ENCODE measurements at regions not wholly inside any gene's neighbourhood (a gene's known extent, or its start where the extent isn't known, plus 50 kb on each side); places are given as distances from the start of the nearest gene placed in this dataset.

DNA sequence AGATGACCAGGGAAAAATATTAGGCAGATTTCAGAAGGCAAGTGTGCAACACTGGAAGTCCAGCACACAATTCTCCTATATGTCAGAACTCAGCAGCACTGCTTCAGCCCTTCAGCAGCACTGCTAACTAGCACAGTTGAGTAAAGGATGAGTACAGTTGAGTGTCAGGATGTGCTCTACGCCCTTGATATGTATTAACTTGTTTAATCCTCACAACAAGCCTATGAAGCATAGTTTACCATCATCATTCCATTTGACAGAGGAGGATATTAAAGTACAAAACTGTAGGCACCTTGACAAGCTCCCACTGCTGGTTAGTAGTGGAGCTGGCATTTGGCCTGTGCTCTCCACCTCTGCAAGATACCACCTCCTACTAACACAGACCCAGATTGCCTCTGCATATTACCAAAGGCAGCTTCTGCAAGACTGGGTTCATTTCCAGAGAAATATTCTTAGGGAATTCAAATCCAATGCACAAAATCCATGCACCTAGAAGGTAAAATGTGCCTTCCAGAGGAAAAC, 230.8 kb downstream of the ANAPC1 start:
- intact Hi-C loops (cut with DNase I) = no loop called here
- Histone ChIP-seq H3K4me1 (no peaks in the 10 kb centered on the region), H3K9me3 (peaks cover 0 to 5% (median 0%) of the 10 kb centered on the region in 4 donors), H3K27me3 (no peaks in the 10 kb centered on the region), H3K36me3 (no peaks in the 10 kb centered on the region), H3K4me3 (no peak overlapping the region), H3K27ac (no peak overlapping the region)
- TF ChIP-seq EP300 (IDR thresholded peaks at IDR 0.05) (no peak), POLR2A (IDR thresholded peaks at IDR 0.05) (no peak), POLR2AphosphoS5 (IDR thresholded peaks at IDR 0.05) (no peak)
- TF ChIP-seq, protein P1, sequence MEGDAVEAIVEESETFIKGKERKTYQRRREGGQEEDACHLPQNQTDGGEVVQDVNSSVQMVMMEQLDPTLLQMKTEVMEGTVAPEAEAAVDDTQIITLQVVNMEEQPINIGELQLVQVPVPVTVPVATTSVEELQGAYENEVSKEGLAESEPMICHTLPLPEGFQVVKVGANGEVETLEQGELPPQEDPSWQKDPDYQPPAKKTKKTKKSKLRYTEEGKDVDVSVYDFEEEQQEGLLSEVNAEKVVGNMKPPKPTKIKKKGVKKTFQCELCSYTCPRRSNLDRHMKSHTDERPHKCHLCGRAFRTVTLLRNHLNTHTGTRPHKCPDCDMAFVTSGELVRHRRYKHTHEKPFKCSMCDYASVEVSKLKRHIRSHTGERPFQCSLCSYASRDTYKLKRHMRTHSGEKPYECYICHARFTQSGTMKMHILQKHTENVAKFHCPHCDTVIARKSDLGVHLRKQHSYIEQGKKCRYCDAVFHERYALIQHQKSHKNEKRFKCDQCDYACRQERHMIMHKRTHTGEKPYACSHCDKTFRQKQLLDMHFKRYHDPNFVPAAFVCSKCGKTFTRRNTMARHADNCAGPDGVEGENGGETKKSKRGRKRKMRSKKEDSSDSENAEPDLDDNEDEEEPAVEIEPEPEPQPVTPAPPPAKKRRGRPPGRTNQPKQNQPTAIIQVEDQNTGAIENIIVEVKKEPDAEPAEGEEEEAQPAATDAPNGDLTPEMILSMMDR (IDR thresholded peaks at IDR 0.05) = no peak
- 83 to 95% methylated on average over 1 of the region's 1 CpG for WGBS, 2 donors
- no peak for DNase-seq

DNA sequence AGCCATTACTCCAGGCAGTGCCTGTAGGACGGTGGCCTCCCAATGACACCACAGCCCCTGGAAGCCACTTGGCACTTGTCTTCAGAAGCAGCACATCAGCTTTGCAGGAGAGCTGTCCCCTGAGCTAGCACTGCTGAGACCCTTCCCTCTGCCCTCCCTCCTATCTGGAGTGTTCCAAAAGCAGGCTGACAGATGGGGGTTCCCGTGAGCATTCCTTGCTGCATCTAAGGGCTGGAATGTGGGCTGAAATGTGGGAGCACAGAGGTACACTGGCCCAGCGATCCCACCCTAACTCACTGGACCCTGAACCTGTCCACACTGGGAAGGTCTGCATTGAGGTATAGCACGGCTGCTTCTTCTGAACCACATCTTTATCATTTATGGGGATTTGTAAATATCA, 230.1 kb downstream of the ANAPC1 start:
- Histone ChIP-seq H3K27me3 (no peaks in the 10 kb centered on the region), H3K36me3 (no peaks in the 10 kb centered on the region), H3K9me3 (peaks cover 0 to 5% (median 0%) of the 10 kb centered on the region in 4 donors), H3K4me1 (no peaks in the 10 kb centered on the region), H3K27ac (no peak overlapping the region), H3K4me3 (no peak overlapping the region)
- intact Hi-C loops (cut with DNase I) = no loop called here
- no peak for TF ChIP-seq POLR2A (IDR thresholded peaks at IDR 0.05)
- TF ChIP-seq, protein P1 (IDR thresholded peaks at IDR 0.05) = no peak
- no peak for DNase-seq
- WGBS, 2 donors = 87 to 88% methylated on average over 4 of the region's 4 CpGs

DNA sequence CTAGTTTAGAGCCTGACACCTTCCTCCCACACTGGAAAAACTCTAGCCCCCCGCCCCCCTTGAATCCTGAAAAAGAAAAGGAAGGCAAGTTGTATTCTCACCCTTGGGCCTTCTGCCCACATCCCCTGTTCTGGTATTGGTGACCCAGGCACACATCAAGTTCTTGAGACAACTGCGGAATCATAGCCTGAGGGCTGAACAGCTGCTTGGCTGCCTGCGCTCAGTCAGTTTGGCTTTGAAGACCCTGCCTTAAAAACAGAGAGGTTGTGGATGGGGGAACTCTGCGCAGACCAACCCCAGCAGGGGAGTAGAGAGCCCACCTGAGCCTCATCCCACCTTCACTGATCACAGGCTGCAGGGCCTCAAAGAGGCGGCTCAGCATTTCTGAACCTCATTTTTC, 229.2 kb downstream of the ANAPC1 start:
- Histone ChIP-seq H3K27me3 (no peaks in the 10 kb centered on the region), H3K4me3 (no peak overlapping the region), H3K36me3 (no peaks in the 10 kb centered on the region), H3K27ac (no peak overlapping the region), H3K9me3 (peaks cover 0 to 5% (median 0%) of the 10 kb centered on the region in 4 donors), H3K4me1 (peaks cover 0 to 5% (median 0%) of the 10 kb centered on the region in 4 donors)
- WGBS, 2 donors = 94 to 96% methylated on average over 5 of the region's 5 CpGs
- TF ChIP-seq, protein P1 (IDR thresholded peaks at IDR 0.05) = no peak
- no peak for TF ChIP-seq POLR2AphosphoS5 (IDR thresholded peaks at IDR 0.05)
- no peak for TF ChIP-seq POLR2A (IDR thresholded peaks at IDR 0.05)
- TF ChIP-seq EP300 (IDR thresholded peaks at IDR 0.05) = no peak
- DNase-seq = no peak
- intact Hi-C loops (cut with DNase I) = no loop called here

DNA sequence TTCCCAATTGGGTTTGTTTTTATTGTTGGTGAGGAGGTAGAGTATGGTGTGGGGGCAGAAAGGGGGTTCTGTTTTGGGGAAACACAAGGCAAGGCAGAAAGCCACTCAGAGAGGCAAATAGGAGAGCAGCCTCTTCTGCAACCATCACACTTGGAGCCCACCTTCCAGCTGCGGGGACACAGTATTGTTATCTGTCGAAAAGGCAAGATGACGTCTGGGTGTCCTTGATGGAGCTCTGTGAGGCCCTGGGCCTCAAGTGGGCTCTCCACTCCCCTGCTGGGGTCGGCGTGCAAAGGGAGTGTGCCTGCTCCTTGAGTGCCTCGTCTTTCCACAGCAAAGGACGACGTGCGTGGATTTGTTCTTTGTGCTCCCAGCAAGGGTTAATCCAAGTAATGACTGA, 227.6 kb downstream of the ANAPC1 start:
- no peaks in the 10 kb centered on the region for H3K36me3 ChIP-seq
- intact Hi-C loops (cut with DNase I) = no loop called here
- TF ChIP-seq, protein P1 (IDR thresholded peaks at IDR 0.05) = no peak
- TF ChIP-seq POLR2AphosphoS5 (IDR thresholded peaks at IDR 0.05) = no peak
- no peak for TF ChIP-seq EP300 (IDR thresholded peaks at IDR 0.05)
- TF ChIP-seq POLR2A (IDR thresholded peaks at IDR 0.05) = no peak
- H3K4me3 ChIP-seq = no peak overlapping the region
- no peak overlapping the region for H3K27ac ChIP-seq
- WGBS, 2 donors = 94% methylated on average over 9 of the region's 9 CpGs
- no peak for DNase-seq
- no peaks in the 10 kb centered on the region for H3K9me3 ChIP-seq
- no peaks in the 10 kb centered on the region for H3K27me3 ChIP-seq
- peaks cover 0 to 9% (median 0%) of the 10 kb centered on the region in 4 donors for H3K4me1 ChIP-seq

DNA sequence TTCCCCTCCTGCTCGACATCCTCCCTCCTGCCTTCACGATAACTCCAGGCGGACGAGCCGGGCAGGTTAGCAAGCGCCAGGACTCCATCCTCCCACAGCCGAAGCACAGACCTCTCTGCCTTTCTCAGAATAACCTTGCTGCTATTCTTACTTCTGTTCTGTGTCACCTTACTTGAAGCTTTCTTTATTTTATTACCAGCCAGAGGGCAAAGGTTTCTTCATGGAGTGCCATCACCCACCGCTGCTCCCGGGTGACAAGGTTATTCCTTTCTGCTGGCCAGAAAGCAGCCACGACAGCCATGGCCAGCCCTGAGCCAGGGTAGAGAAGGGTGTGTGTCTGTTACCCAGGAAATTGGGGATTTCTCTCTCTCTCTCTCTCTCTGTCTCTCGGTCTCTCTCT, 227.1 kb downstream of the ANAPC1 start:
- Histone ChIP-seq H3K27ac (no peak overlapping the region), H3K9me3 (no peaks in the 10 kb centered on the region), H3K4me1 (peaks cover 0 to 9% (median 0%) of the 10 kb centered on the region in 4 donors), H3K27me3 (no peaks in the 10 kb centered on the region), H3K4me3 (no peak overlapping the region), H3K36me3 (no peaks in the 10 kb centered on the region)
- 60 to 75% methylated on average over 11 of the region's 11 CpGs for WGBS, 2 donors
- intact Hi-C loops (cut with DNase I) = no loop called here
- TF ChIP-seq POLR2A (IDR thresholded peaks at IDR 0.05) (no peak), EP300 (IDR thresholded peaks at IDR 0.05) (no peak), POLR2AphosphoS5 (IDR thresholded peaks at IDR 0.05) (no peak)
- TF ChIP-seq, protein P1 (IDR thresholded peaks at IDR 0.05) = no peak
- no peak for DNase-seq

Data from sigmoid colon (tissue), 6 donors.